ENCODE measurements at regions not wholly inside any gene's neighbourhood (a gene's known extent, or its start where the extent isn't known, plus 50 kb on each side); places are given as distances from the start of the nearest gene placed in this dataset.

DNA sequence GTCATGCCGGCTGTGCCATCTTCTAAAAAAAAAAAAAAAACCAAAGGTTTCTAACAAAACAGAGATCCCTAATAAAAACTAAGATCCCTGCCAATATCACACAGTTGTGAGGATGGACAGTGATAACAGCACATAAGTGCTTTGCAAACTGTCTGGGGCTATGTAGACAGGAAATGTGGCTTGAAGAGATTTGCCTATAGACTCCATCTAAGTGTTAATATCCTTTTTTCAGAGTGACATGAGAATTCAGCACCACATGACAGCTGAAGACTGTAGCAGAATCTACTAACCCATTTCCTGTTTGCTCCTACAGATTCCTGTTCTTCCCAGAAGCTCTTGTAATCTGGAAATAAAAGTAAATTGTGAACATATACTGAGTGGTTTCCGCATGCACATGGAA, 215.4 kb downstream of the KDR start:
- H3K4me2 ChIP-seq (ENCODE audit: low read depth, low read length, poor library complexity, severe bottlenecking): peak overlapping the region; percentile 21
- H2AFZ ChIP-seq (ENCODE audit: low read length): no peak overlapping the region
- H3K79me2 ChIP-seq (ENCODE audit: low read length): no peaks in the 10 kb centered on the region

GRCh38 chr4:54908763-54909162, 216.6 kb downstream of the KDR start:
- Histone ChIP-seq H3K9ac (ENCODE audit: low read length) (no peak overlapping the region), H3K36me3 (ENCODE audit: insufficient read depth, low read length) (no peaks in the 10 kb centered on the region), H3K79me2 (ENCODE audit: low read length) (no peaks in the 10 kb centered on the region), H3K27me3 (ENCODE audit: low read length) (no peaks in the 10 kb centered on the region), H3K4me1 (ENCODE audit: low read length) (peaks cover 18% of the 10 kb centered on the region), H2AFZ (ENCODE audit: low read length) (no peak overlapping the region), H3K4me2 (ENCODE audit: low read depth, low read length, poor library complexity, severe bottlenecking) (no peak overlapping the region), H3K4me3 (ENCODE audit: low read length) (no peak overlapping the region), H3K27ac (ENCODE audit: low read length) (no peak overlapping the region), H3K9me3 (ENCODE audit: low read length) (peaks cover 6% of the 10 kb centered on the region; the same call in 1 of the 2 replicates), H3K9me2 (replicated peaks; ENCODE audit: insufficient read depth, low read length) (no peaks in the 10 kb centered on the region), H4K20me1 (ENCODE audit: insufficient read depth, low read depth, low read length) (no peaks in the 10 kb centered on the region)
- DNase-seq: no peak

More for the DNA sequence above, 215.4 kb downstream of the KDR start:
- Histone ChIP-seq H3K27me3 (ENCODE audit: low read length) (no peaks in the 10 kb centered on the region), H3K9ac (ENCODE audit: low read length) (no peak overlapping the region), H3K9me2 (replicated peaks; ENCODE audit: insufficient read depth, low read length) (no peaks in the 10 kb centered on the region), H4K20me1 (ENCODE audit: insufficient read depth, low read depth, low read length) (no peaks in the 10 kb centered on the region), H3K36me3 (ENCODE audit: insufficient read depth, low read length) (no peaks in the 10 kb centered on the region), H3K4me3 (ENCODE audit: low read length) (no peak overlapping the region), H3K4me1 (ENCODE audit: low read length) (peaks cover 18% of the 10 kb centered on the region), H3K27ac (ENCODE audit: low read length) (no peak overlapping the region), H3K9me3 (ENCODE audit: low read length) (peaks cover 6% of the 10 kb centered on the region; the same call in 1 of the 2 replicates)
- DNase-seq: peak; percentile 65

- no peaks in the 10 kb centered on the region for H3K36me3 ChIP-seq (ENCODE audit: insufficient read depth, low read length)
- H3K79me2 ChIP-seq (ENCODE audit: low read length): no peaks in the 10 kb centered on the region
- no peaks in the 10 kb centered on the region for H3K9me2 ChIP-seq (replicated peaks; ENCODE audit: insufficient read depth, low read length)
- no peak overlapping the region for H3K4me3 ChIP-seq (ENCODE audit: low read length)
- H3K9ac ChIP-seq (ENCODE audit: low read length): no peak overlapping the region
- H3K27me3 ChIP-seq (ENCODE audit: low read length): no peaks in the 10 kb centered on the region
- H2AFZ ChIP-seq (ENCODE audit: low read length): no peak overlapping the region
- H3K4me2 ChIP-seq (ENCODE audit: low read depth, low read length, poor library complexity, severe bottlenecking): no peak overlapping the region
- DNase-seq: no peak
- H3K4me1 ChIP-seq (ENCODE audit: low read length): peaks cover 7% of the 10 kb centered on the region
- H4K20me1 ChIP-seq (ENCODE audit: insufficient read depth, low read depth, low read length): no peaks in the 10 kb centered on the region
- H3K9me3 ChIP-seq (ENCODE audit: low read length): peaks cover 6% of the 10 kb centered on the region; the same call in 1 of the 2 replicates
- H3K27ac ChIP-seq (ENCODE audit: low read length): no peak overlapping the region
These were observed 220.4 kb downstream of the KDR start for GRCh38 chr4:54904953-54905352.

DNA sequence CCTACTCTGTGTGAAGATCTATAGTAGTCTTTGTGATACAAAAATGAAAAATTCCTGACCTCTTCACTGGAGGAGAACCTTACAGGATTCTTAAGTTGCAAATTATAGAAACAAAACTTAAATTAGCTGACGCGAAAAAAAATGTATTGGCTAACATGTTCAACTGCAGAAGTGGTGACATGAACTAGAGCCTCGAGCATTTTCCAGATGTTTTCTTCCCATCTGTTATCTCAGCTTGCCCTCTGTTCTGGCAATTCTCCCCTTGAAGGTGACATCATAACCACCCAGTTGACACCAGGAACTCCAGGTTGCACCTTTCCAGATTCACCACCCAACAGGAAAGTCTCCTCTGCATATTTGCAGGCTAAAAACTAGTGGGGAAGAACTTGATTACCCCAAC, 222.4 kb downstream of the KDR start:
- DNase-seq: no peak
- no peaks in the 10 kb centered on the region for H3K9me2 ChIP-seq (replicated peaks; ENCODE audit: insufficient read depth, low read length)
- no peaks in the 10 kb centered on the region for H4K20me1 ChIP-seq (ENCODE audit: insufficient read depth, low read depth, low read length)
- H3K9ac ChIP-seq (ENCODE audit: low read length): no peak overlapping the region
- H3K4me2 ChIP-seq (ENCODE audit: low read depth, low read length, poor library complexity, severe bottlenecking): no peak overlapping the region
- H2AFZ ChIP-seq (ENCODE audit: low read length): no peak overlapping the region
- no peak overlapping the region for H3K4me3 ChIP-seq (ENCODE audit: low read length)
- H3K36me3 ChIP-seq (ENCODE audit: insufficient read depth, low read length): no peaks in the 10 kb centered on the region
- H3K4me1 ChIP-seq (ENCODE audit: low read length): no peaks in the 10 kb centered on the region
- H3K9me3 ChIP-seq (ENCODE audit: low read length): peaks cover 6% of the 10 kb centered on the region; the same call in 1 of the 2 replicates
- no peak overlapping the region for H3K27ac ChIP-seq (ENCODE audit: low read length)
- no peaks in the 10 kb centered on the region for H3K79me2 ChIP-seq (ENCODE audit: low read length)
- H3K27me3 ChIP-seq (ENCODE audit: low read length): no peaks in the 10 kb centered on the region

GRCh38 chr4:54902271-54902670, 223.1 kb downstream of the KDR start:
- no peak overlapping the region for H3K27ac ChIP-seq (ENCODE audit: low read length)

DNA sequence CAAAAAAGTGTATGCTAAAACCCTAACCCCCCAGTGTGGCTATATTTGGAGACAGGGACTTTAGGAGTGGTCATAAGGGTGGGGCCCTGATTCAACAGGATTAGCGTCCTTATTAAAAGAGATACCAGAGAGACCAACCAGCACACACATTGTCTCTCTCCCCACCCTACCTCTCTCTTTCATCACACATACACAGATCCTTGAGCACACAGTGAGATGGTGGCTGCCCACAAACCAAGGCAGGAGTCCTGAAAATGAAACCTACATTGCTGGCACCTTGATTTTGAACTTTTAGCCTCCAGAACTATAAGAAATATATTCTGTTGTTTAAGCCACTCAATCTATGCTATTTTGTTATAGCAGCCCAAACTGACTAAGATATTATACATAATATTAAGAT, 224.2 kb downstream of the KDR start:
- Histone ChIP-seq H3K27ac (ENCODE audit: low read length) (no peak overlapping the region), H3K4me1 (ENCODE audit: low read length) (no peaks in the 10 kb centered on the region), H2AFZ (ENCODE audit: low read length) (no peak overlapping the region), H3K9ac (ENCODE audit: low read length) (no peak overlapping the region), H3K4me3 (ENCODE audit: low read length) (no peak overlapping the region), H3K9me3 (ENCODE audit: low read length) (no peaks in the 10 kb centered on the region), H3K27me3 (ENCODE audit: low read length) (no peaks in the 10 kb centered on the region), H3K36me3 (ENCODE audit: insufficient read depth, low read length) (no peaks in the 10 kb centered on the region), H3K9me2 (replicated peaks; ENCODE audit: insufficient read depth, low read length) (no peaks in the 10 kb centered on the region), H4K20me1 (ENCODE audit: insufficient read depth, low read depth, low read length) (no peaks in the 10 kb centered on the region), H3K79me2 (ENCODE audit: low read length) (no peaks in the 10 kb centered on the region), H3K4me2 (ENCODE audit: low read depth, low read length, poor library complexity, severe bottlenecking) (no peak overlapping the region)
- DNase-seq: no peak

More at GRCh38 chr4:54902271-54902670, 223.1 kb downstream of the KDR start:
- H2AFZ ChIP-seq (ENCODE audit: low read length): no peak overlapping the region
- H3K4me3 ChIP-seq (ENCODE audit: low read length): no peak overlapping the region
- H3K4me2 ChIP-seq (ENCODE audit: low read depth, low read length, poor library complexity, severe bottlenecking): no peak overlapping the region
- H3K79me2 ChIP-seq (ENCODE audit: low read length): no peaks in the 10 kb centered on the region
- no peak for DNase-seq
- no peaks in the 10 kb centered on the region for H3K9me2 ChIP-seq (replicated peaks; ENCODE audit: insufficient read depth, low read length)
- H3K4me1 ChIP-seq (ENCODE audit: low read length): no peaks in the 10 kb centered on the region
- H3K9me3 ChIP-seq (ENCODE audit: low read length): peaks cover 3% of the 10 kb centered on the region; the same call in 1 of the 2 replicates
- no peaks in the 10 kb centered on the region for H4K20me1 ChIP-seq (ENCODE audit: insufficient read depth, low read depth, low read length)
- no peaks in the 10 kb centered on the region for H3K27me3 ChIP-seq (ENCODE audit: low read length)
- no peaks in the 10 kb centered on the region for H3K36me3 ChIP-seq (ENCODE audit: insufficient read depth, low read length)
- no peak overlapping the region for H3K9ac ChIP-seq (ENCODE audit: low read length)

- H3K36me3 ChIP-seq (ENCODE audit: insufficient read depth, low read length): no peaks in the 10 kb centered on the region
- H3K4me2 ChIP-seq (ENCODE audit: low read depth, low read length, poor library complexity, severe bottlenecking): no peak overlapping the region
- DNase-seq: no peak
- H3K4me3 ChIP-seq (ENCODE audit: low read length): no peak overlapping the region
- no peaks in the 10 kb centered on the region for H3K79me2 ChIP-seq (ENCODE audit: low read length)
- H3K27ac ChIP-seq (ENCODE audit: low read length): no peak overlapping the region
- no peaks in the 10 kb centered on the region for H3K9me2 ChIP-seq (replicated peaks; ENCODE audit: insufficient read depth, low read length)
- H3K27me3 ChIP-seq (ENCODE audit: low read length): no peaks in the 10 kb centered on the region
- H3K9me3 ChIP-seq (ENCODE audit: low read length): no peaks in the 10 kb centered on the region
- H3K4me1 ChIP-seq (ENCODE audit: low read length): no peaks in the 10 kb centered on the region
- H4K20me1 ChIP-seq (ENCODE audit: insufficient read depth, low read depth, low read length): no peaks in the 10 kb centered on the region
- no peak overlapping the region for H3K9ac ChIP-seq (ENCODE audit: low read length)
- H2AFZ ChIP-seq (ENCODE audit: low read length): no peak overlapping the region
These were observed 226.6 kb downstream of the KDR start for GRCh38 chr4:54898656-54899340.

- Histone ChIP-seq H3K9me2 (replicated peaks; ENCODE audit: insufficient read depth, low read length) (no peaks in the 10 kb centered on the region), H3K9ac (ENCODE audit: low read length) (no peak overlapping the region), H3K4me1 (ENCODE audit: low read length) (no peaks in the 10 kb centered on the region), H3K9me3 (ENCODE audit: low read length) (no peaks in the 10 kb centered on the region), H3K79me2 (ENCODE audit: low read length) (no peaks in the 10 kb centered on the region), H3K27ac (ENCODE audit: low read length) (no peak overlapping the region), H4K20me1 (ENCODE audit: insufficient read depth, low read depth, low read length) (no peaks in the 10 kb centered on the region), H2AFZ (ENCODE audit: low read length) (no peak overlapping the region), H3K4me2 (ENCODE audit: low read depth, low read length, poor library complexity, severe bottlenecking) (no peak overlapping the region), H3K27me3 (ENCODE audit: low read length) (no peaks in the 10 kb centered on the region), H3K4me3 (ENCODE audit: low read length) (no peak overlapping the region), H3K36me3 (ENCODE audit: insufficient read depth, low read length) (no peaks in the 10 kb centered on the region)
- no peak for DNase-seq
These were observed 227.3 kb downstream of the KDR start for GRCh38 chr4:54898056-54898562.
